Neuron (in vitro differentiated cells): ENCODE measurements at regions not wholly inside any gene's neighbourhood (a gene's known extent, or its start where the extent isn't known, plus 50 kb on each side); places are given as distances from the start of the nearest gene placed in this dataset.

Source experiments
- H2AFZ ChIP-seq: one replicate; pipeline ENCODE4 v1.6.1; 2013; ENCODE audit warnings: low read depth, mild to moderate bottlenecking, inconsistent platforms, low read length, moderate library complexity
- H3K27me3 ChIP-seq: one replicate; pipeline ENCODE4 v1.6.1; 2013; ENCODE audit warnings: low read length; ENCODE audit not compliant: insufficient read depth
- H3K36me3 ChIP-seq: one replicate; pipeline ENCODE4 v1.6.1; 2013; ENCODE audit warnings: low read length; ENCODE audit not compliant: insufficient read depth
- H3K4me1 ChIP-seq: one replicate; pipeline ENCODE4 v1.6.1; 2013; ENCODE audit warnings: low read length; ENCODE audit not compliant: insufficient read depth
- H3K4me3 ChIP-seq: 2 replicates; pipeline ENCODE4 v1.5.1; 2013; ENCODE audit warnings: mild to moderate bottlenecking, low read length, moderate library complexity
- H3K9me3 ChIP-seq: one replicate; pipeline ENCODE4 v1.6.1; 2013; ENCODE audit warnings: low read length

DNA sequence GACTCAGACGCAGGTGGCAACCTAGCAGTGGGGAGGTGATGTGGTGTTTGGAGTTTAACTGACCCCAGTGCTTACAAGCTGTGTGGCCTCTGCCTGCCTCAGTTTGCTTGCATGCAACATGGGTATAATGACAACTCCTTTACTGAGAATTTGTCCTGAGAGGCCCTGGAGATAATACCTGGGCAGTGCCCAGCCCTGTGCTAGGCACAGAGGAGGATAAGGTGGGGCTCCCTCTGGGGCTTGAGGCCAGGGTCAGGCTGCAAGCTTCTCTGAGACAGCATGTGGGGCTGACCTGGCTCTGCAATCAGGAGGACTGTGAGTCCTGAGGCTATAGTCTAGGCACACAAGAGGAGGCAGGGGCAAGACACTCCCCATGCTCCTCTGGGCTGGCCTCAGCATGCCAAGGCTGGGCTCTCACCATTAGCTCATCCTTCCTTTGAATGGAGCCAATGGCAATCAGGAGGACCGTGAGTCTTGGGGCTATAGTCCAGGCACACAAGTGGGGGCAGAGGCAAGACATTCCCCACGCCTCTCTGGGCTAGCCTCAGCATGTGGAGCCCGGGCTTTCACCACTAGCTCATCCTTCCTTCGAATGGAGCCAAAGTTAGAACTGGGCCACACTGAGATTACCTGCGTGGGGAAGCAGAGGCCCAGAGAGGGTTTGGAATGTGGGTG, 147.9 kb downstream of the RPS24 start:
- H3K9me3 ChIP-seq: no peaks in the 10 kb centered on the region
- no peak overlapping the region for H3K4me3 ChIP-seq
- H3K27me3 ChIP-seq: no peaks in the 10 kb centered on the region
- no peak overlapping the region for H2AFZ ChIP-seq
- peaks cover 33% of the 10 kb centered on the region for H3K4me1 ChIP-seq
- H3K36me3 ChIP-seq: no peaks in the 10 kb centered on the region

DNA sequence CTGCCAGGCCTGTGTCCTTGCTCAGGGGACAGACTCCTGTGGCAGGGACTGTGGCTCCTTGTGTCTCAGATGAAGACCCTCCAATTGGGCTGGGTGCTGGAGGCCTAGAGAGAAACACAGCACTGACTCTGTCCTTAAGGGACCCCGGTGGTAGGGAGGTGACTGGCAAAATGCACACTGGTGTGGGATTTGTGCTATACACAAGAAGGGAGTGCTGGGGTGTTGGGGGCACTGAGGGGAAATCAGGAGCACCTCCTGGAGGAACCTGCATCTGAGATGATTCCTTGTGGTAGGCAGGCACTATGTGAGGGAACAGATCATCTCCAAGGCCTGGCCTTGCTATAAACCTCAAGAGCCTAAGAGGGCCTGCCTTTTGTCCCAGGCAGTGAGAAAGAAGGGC, 149.2 kb downstream of the RPS24 start:
- H2AFZ ChIP-seq: no peak overlapping the region
- peaks cover 20% of the 10 kb centered on the region for H3K4me1 ChIP-seq
- no peaks in the 10 kb centered on the region for H3K9me3 ChIP-seq
- no peak overlapping the region for H3K4me3 ChIP-seq
- H3K27me3 ChIP-seq: no peaks in the 10 kb centered on the region
- no peaks in the 10 kb centered on the region for H3K36me3 ChIP-seq

DNA sequence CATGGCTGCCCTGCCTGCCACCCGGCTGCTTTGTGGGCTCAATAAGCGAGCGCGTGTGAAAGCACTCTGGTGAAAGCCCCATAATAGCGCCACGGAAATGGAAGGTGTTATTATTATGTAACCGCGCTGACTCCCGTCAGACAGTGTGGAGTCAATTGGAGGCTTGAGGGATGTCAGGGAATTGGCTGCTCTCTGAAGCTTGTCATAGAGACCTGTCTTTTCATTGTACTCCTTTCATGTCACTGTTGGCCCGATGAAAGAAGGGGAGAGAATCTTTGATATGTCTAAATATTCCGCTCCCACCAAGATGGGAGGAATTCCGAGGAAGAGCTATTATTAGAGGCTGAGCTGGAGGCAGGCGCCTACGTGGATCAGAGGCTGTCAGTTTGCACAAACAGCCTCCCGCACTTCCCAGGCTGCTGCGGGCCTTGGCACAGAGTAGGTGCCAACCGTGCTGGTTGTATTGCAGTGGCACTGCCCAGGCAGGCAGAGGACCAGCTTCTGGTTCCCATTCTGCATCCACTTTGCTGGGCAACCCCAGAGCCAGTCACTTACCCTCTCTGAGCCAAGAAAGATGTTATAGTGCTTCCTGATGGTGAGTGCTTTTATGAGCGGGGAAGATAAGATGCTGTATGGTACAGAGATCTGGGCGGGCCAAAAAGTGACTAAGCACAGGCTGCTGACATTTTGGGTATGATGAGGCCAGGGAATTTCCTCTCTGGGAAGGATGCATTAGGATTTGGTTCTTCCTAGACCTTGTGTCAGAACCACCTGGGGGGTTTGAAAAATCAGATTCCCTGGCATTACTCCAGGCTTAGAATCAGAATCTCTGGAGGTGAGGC, 151.4 kb downstream of the RPS24 start:
- no peak overlapping the region for H2AFZ ChIP-seq
- H3K27me3 ChIP-seq: peaks cover 2% of the 10 kb centered on the region
- H3K4me3 ChIP-seq: no peak overlapping the region
- no peaks in the 10 kb centered on the region for H3K9me3 ChIP-seq
- no peaks in the 10 kb centered on the region for H3K36me3 ChIP-seq
- H3K4me1 ChIP-seq: peaks cover 4% of the 10 kb centered on the region

DNA sequence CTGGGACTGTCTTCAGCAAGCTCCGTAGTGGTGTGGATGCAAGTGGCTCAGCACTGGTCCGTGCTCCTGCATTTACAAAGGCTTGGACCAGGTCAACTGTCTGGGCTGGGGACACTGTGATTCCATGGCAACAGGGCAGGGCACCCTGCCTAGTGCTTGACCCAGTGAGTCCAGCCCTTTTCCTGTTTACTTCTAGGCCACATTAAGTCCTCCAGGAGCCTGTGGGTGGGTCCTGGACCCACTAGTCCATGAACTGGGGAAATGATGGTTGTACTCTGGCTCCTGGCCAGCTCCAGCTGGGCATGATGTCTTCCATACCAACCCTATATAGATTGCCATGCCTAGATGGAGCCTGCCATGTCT, 152.0 kb downstream of the RPS24 start:
- no peak overlapping the region for H3K4me3 ChIP-seq

DNA sequence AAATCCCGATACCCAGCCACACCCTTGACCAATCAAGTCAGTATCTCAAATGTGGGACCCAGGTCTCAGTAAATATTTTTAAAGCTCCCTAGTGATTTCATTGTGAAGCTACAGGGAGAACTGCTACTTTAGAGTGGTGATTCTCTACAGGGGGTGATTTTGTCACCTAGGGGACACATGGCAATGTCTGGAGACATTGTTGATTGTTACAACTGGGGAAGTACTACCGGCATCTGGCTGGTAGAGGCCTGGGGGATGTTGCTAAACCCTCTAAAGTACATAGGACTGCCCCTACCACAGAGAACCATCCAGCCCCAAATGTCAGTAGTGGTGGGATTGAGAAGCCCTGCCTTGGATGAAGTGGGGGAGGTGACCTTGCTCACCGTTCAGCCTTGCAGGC, 152.9 kb downstream of the RPS24 start:
- peaks cover 4% of the 10 kb centered on the region for H3K27me3 ChIP-seq
- H2AFZ ChIP-seq: no peak overlapping the region
- H3K4me3 ChIP-seq: no peak overlapping the region
- no peaks in the 10 kb centered on the region for H3K36me3 ChIP-seq
- peaks cover 4% of the 10 kb centered on the region for H3K4me1 ChIP-seq
- H3K9me3 ChIP-seq: no peaks in the 10 kb centered on the region

More for the DNA sequence above, 152.0 kb downstream of the RPS24 start:
- Histone ChIP-seq H3K36me3 (no peaks in the 10 kb centered on the region), H2AFZ (no peak overlapping the region), H3K4me1 (peaks cover 4% of the 10 kb centered on the region), H3K9me3 (no peaks in the 10 kb centered on the region), H3K27me3 (peaks cover 4% of the 10 kb centered on the region)

DNA sequence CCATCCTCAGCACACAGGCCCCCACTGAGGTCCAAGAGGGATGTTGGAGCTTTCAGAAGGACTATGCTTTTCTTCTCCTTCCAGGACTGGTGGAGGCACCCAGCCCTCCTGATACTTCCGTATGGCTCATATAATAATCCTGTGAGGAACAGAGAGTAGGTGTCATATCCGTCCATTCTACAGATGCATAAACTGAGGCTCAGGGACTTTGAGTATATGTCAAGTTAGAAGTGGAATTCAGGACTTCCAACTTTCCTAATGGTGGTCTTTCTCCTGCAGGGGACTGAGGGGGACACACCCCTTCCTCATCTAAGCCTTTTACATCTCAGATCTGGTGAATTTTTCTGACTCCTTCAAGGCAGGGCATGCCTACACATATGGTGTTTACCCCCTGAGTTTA, 153.7 kb downstream of the RPS24 start:
- Histone ChIP-seq H3K9me3 (no peaks in the 10 kb centered on the region), H3K36me3 (no peaks in the 10 kb centered on the region)

DNA sequence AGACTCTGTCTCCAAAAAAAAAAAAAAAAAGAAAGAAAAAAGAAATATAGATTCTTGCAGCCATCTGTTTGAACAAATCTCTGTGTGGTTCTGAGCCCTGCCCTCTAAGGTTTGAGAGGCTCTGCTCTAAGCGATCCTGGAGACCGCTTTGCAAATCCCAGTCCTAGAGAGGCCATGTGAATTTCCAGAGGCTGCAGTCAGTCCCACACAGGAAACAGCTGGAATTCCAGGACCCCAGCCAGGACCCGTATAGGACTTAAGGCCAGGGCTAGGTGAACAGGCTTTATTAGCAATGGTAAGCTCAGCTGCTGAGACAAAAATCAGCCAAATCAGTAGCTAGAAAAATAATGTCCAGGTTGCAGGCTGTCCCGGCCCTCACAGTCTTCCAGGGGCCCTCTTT, 154.8 kb downstream of the RPS24 start:
- no peak overlapping the region for H3K4me3 ChIP-seq
- H3K4me1 ChIP-seq: peaks cover 4% of the 10 kb centered on the region
- H3K9me3 ChIP-seq: peaks cover 2% of the 10 kb centered on the region
- no peaks in the 10 kb centered on the region for H3K36me3 ChIP-seq
- H3K27me3 ChIP-seq: peaks cover 4% of the 10 kb centered on the region
- H2AFZ ChIP-seq: no peak overlapping the region

More for the DNA sequence above, 153.7 kb downstream of the RPS24 start:
- Histone ChIP-seq H3K4me3 (no peak overlapping the region), H2AFZ (no peak overlapping the region), H3K27me3 (peaks cover 4% of the 10 kb centered on the region), H3K4me1 (peaks cover 4% of the 10 kb centered on the region)

DNA sequence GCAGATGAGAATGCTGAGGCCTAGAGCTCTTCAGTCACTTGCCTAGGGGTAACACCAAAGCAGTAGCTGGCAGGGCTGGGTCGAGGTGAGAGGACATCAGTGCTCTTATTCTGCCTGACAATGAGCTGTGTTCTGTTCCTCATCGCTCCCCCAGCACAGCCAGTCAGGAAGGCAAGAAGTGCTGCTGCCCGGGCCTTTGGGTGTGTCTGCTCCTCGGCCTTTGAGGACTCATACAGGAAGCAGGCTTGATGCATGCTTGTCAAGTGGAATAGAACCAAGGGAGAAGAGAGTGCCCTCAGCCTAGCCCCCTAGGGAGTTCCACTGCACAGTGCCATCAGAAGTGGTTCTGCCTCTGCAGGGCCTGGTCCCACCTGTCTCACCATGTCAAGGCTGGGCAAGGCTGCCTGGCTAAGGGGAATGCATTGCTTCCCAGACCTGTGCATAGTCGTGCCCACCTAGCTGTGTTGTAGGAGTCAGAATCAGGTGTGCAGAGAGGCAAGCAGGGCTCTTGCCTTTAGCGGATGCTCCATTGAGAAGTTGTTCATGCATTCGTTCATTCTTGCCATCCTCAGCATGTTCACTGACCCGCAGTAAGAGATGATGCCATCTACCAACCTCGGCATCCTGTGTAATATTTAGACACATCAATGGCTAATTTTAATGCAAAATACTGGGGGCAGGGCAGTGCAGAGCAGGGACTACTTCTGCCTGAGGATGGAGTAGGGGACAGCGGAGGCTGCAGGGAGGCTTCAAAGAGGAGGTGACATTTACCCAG, 156.6 kb downstream of the RPS24 start:
- H3K4me3 ChIP-seq: no peak overlapping the region
- H3K9me3 ChIP-seq: peaks cover 3% of the 10 kb centered on the region
- peaks cover 5% of the 10 kb centered on the region for H3K27me3 ChIP-seq
- no peak overlapping the region for H2AFZ ChIP-seq
- no peaks in the 10 kb centered on the region for H3K36me3 ChIP-seq
- peaks cover 4% of the 10 kb centered on the region for H3K4me1 ChIP-seq

DNA sequence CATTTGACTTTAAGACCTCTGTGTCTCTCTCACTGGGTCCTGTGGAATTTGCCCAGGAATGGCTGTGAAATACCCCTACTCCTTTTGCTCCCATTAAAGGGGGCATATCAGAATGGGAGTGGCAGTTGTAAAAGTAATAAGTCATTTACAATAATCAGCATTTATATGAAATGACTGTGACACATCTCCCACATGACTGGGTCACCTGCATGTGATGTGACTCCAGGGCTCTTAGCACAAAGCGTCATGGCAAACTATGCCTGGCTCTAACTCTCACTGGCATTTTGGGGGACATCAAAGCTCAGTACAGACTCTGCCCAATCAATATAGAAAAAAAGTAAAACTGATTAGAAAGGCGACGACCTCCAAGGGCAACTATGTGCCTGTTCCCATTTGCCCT, 157.6 kb downstream of the RPS24 start:
- H3K9me3 ChIP-seq: peaks cover 3% of the 10 kb centered on the region
- peaks cover under 1% of the 10 kb centered on the region for H3K4me1 ChIP-seq
- H3K4me3 ChIP-seq: no peak overlapping the region
- no peak overlapping the region for H2AFZ ChIP-seq
- H3K36me3 ChIP-seq: no peaks in the 10 kb centered on the region
- peaks cover 8% of the 10 kb centered on the region for H3K27me3 ChIP-seq

DNA sequence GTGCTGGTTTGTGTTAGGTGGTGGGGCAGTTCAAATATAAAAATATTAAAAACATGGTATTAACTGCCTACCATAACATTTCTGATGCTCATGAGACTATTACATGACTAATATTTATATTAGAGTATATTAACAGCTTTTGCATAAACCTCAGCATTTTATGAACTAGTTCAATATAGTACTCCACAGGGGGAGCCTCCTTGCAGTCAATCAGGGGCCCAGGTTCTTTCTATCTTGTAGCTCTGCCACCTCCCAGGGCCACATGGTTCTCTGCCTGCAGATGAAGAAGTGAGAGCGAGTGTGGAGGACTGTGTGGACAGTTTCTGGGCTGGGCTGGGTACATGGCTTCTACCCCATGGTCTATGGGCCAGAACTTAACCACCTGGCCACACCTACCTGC, 159.5 kb downstream of the RPS24 start:
- Histone ChIP-seq H3K36me3 (no peaks in the 10 kb centered on the region), H3K4me3 (no peak overlapping the region), H2AFZ (no peak overlapping the region), H3K27me3 (peaks cover 11% of the 10 kb centered on the region), H3K4me1 (no peaks in the 10 kb centered on the region), H3K9me3 (peaks cover 4% of the 10 kb centered on the region)

DNA sequence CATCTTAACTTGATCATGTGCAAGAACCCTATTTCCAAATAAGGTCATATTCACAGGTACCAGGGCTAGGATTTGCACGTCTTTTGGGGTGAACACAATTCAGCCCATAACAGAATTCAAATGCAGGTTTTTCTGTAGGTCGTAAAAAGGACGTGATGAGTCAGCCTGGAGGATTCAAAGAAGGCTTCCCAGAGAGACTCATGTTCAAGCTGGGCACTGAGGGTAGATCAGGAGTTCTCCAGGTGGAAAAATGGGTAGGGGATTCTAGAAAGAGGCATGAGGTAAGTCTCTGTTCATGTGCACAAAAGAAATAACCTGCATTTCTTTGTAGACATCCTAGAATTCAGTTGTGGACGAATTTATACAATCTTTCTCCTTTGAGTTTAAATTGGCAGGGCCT, 160.4 kb downstream of the RPS24 start:
- no peaks in the 10 kb centered on the region for H3K36me3 ChIP-seq
- H3K4me3 ChIP-seq: no peak overlapping the region
- H3K27me3 ChIP-seq: peaks cover 11% of the 10 kb centered on the region
- H3K9me3 ChIP-seq: peaks cover 5% of the 10 kb centered on the region
- H2AFZ ChIP-seq: no peak overlapping the region
- H3K4me1 ChIP-seq: no peaks in the 10 kb centered on the region

DNA sequence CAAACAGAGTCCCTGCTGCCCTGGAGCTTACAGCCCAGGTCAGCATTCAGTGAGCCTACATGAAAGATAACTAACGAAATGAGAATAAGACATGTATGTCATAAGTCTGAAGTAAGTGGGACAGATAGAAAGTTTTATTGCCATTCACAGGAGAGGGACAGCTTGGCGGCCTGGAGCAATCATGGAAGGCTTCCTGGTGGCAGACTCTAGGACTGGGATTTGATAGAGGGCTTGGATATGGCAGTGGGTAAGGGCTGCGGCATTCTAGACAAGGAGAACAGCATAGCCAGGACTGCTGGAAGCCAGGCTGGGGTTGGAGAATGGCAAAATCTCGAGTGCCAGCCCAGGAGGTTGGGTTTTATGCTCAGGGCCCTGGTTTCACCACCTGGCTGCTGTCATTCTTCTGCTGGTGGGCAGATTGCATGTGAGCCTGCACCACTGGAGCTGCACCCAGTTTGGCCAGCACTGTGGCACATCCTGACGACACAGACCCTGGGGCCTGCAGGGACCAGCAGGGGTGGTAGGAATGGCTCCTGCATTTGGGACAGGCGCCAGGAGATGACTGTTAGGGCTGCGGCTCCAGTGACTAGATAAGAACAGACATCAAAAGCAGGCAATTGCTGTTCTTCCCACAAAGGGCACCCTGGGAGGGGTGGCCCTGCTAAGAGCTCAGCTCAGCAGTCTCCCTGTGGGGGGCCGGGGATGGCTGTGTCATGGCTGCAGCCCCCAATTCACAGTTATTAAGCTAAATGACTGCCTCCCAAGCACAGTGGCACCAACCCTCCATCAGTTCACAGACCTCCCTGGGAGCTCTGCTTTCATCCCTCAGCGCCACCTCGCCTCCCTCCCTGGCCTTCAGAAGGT, 161.1 kb downstream of the RPS24 start:
- H3K4me1 ChIP-seq: no peaks in the 10 kb centered on the region
- H3K27me3 ChIP-seq: peaks cover 11% of the 10 kb centered on the region
- H3K9me3 ChIP-seq: peaks cover 5% of the 10 kb centered on the region
- no peaks in the 10 kb centered on the region for H3K36me3 ChIP-seq
- no peak overlapping the region for H2AFZ ChIP-seq
- H3K4me3 ChIP-seq: no peak overlapping the region
